GM21717 (cell line): ENCODE measurements at regions not wholly inside any gene's neighbourhood (a gene's known extent, or its start where the extent isn't known, plus 50 kb on each side); places are given as distances from the start of the nearest gene placed in this dataset.

ENCODE experiments used
- ATAC-seq: cut with Tn5 transposase; IDR thresholded peaks from one replicate; pipeline ENCODE4 v1.9.1; 2021; ENCODE audit warnings: mild to moderate bottlenecking, moderate library complexity; ENCODE audit not compliant: unreplicated experiment

- ATAC-seq, result no peak
Measured at GRCh38 chr2:225738735-225739134, 339.2 kb downstream of the NYAP2 start.

- no peak for ATAC-seq
Measured at GRCh38 chr2:225737556-225737955, 338.0 kb downstream of the NYAP2 start.

GRCh38 chr2:225735844-225736243 lies 336.3 kb downstream of the NYAP2 start:
- ATAC-seq, result no peak

- ATAC-seq, result no peak
Measured at GRCh38 chr2:225725726-225726125, 326.2 kb downstream of the NYAP2 start.
